GM12865 (cell line): ENCODE measurements at regions not wholly inside any gene's neighbourhood (a gene's known extent, or its start where the extent isn't known, plus 50 kb on each side); places are given as distances from the start of the nearest gene placed in this dataset.
A peak's percentile ranks its signal among the peaks of the same experiment; 100 is the strongest.

Experiments used
- DNase-seq: peaks from one replicate; pipeline ENCODE4 v3.0.0; 2010; ENCODE audit warnings: low read depth
- H3K4me3 ChIP-seq: 2 replicates; pipeline ENCODE4 v1.5.1; 2011; ENCODE audit warnings: mild to moderate bottlenecking, low read depth, low read length, control low read depth
- CTCF ChIP-seq: IDR thresholded peaks from 2 replicates; pipeline ENCODE4 v1.5.1; 2011; ENCODE audit warnings: low read length, control low read depth, low read depth, inconsistent platforms; ENCODE audit not compliant: insufficient read depth; ENCODE audit errors: missing control alignments

GRCh38 chr2:120519469-120519868, 173.5 kb downstream of the INHBB start:
- no peak for DNase-seq
- no peak for TF ChIP-seq CTCF

DNA sequence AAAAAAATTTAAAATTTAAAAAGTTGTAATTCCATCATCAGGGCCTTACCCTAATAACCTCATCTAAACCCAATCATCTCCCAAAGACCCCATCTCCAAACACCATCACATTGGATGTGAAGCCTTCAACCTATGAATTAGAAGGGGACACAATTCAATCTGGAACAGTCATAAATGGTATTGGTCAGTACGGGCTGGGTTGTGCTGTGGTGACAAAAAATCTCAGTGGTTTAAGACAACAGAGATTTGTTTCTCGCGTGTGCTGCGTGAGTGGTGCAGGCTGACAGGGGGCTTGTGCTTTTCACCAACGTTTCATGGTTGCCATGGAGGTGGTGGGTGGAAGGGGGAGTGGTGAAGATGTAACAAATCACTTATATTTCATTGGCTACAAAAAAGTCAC, 174.5 kb downstream of the INHBB start:
- TF ChIP-seq CTCF = no peak
- H3K4me3 ChIP-seq = no peak overlapping the region
- DNase-seq = no peak

More at GRCh38 chr2:120519469-120519868, 173.5 kb downstream of the INHBB start:
- H3K4me3 ChIP-seq = no peak overlapping the region

DNA sequence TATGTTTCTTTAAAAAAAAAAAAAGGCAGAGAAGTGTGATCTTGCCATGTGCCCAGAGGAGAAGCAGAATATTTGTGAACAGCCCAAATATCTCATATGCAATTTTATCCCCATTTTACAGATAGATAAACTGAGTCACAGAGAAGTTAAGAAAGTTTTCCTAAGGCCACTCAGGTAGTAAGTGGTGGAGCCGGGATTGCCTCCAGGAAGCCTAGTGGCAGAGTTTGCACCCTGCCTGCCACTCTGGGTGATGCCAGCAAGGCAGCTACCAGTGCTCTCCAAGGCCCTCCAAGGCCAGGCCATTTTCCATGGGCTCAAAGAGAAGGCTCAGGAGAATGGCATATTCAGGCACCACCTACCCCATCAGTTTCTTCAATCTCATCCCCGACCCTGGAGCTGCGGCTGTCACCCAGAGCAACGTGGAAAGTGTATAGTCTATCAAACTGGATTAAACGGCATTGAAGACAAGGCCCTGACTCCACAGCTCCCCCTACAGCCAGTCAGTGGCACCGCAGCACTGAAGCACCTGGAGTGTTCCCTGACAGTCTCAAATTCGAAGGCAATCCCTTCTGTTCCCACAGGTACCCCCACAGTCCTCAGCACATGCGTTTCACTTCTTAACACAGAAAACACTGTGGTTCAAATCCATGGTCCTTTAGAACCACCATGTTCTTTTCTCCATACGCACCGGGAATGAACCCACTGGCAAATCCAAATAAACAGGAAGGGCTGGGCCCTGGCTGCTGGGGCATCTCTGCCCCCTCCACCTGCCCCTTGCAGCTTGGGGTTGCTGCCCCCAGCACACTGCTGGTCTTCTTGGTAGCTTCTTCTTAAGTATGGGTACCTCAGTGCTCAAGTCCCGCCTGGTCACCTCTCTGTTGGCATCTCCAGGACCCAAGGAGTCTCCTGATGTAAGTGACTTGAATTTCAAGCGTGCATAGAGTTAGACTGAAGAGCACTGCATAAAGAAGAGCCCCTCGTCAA, 175.3 kb downstream of the INHBB start:
- peak; percentile 70 for TF ChIP-seq CTCF
- DNase-seq = peak; percentile 26
- no peak overlapping the region for H3K4me3 ChIP-seq

GRCh38 chr2:120522151-120522751, 176.3 kb downstream of the INHBB start:
- DNase-seq = no peak
- no peak for TF ChIP-seq CTCF
- no peak overlapping the region for H3K4me3 ChIP-seq

DNA sequence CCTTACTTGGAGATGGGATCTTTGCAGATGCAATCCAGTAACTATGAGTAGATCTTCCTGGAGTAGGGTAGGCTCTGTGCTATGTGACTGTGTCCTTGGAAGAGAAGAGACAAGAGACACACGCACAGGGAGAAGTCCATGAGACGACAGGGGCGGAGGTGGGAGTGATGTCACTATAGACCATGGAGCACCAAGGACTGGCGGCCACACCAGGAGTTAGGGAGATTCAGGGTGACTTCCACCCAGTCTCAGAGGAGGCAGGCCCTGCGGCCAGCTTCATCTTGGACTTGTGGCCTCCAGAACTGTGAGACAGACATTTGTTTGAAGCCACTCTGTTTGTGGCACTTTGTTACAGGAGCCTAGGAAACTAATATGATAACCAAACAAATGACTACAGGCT, 177.8 kb downstream of the INHBB start:
- TF ChIP-seq CTCF = no peak
- no peak overlapping the region for H3K4me3 ChIP-seq
- no peak for DNase-seq

GRCh38 chr2:120524174-120524573, 178.2 kb downstream of the INHBB start:
- no peak for DNase-seq
- H3K4me3 ChIP-seq = no peak overlapping the region
- TF ChIP-seq CTCF = no peak
